ENCODE measurements at regions not wholly inside any gene's neighbourhood (a gene's known extent, or its start where the extent isn't known, plus 50 kb on each side); places are given as distances from the start of the nearest gene placed in this dataset.

DNA sequence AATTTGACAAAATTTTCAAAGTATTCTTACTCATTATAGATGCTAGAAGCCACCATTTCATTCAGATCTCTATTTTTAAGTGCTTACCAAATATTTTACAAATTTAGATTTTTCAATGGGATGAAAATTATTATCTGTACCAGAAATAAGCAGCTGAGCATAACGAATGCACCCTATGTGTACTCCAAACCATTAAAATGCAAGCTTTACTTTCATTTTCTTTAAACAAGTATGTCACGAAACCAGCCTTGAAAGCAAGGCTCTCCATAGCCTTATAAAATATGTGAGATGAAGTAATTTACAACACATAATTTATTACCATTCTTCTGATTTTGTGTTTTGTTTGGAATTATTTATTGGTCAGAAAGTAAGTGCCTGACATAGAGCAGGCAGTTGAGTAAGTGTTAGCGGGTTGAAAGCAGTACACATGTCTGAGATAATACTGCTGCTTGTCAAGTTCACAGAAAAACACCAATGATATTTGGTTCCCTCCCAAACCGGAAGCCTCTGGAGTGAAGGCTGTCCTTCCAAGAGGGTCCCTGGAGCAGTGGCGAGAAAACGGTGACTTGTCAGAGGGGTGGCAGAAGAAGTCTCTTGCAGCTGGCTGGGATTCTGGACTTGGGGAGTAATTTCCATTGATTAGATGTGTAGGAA, 322.7 kb upstream of the PFKP start:
- H3K4me1 Mint-ChIP-seq, result peaks cover 11% of the 10 kb centered on the region

DNA sequence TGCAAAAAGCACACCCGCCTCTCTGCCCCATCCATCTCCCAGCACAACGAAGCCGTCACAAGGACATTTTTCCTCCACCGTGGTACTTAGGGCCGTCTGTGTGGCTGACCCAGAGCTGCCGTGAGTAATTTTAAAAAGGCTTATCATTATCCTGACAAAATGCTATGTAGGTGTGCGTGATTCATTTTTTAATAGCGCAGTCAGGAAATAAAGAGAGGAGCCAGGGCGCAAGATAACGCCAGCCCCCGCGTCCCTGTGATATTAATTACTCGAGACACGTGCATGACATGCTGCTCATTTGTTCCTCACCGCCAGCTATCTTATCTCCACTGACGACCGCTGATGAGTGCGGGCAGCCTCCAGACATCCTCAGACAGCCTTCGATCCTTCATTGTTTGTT, 332.7 kb upstream of the PFKP start:
- ATAC-seq (no peak), DNase-seq (ENCODE audit: low spot score) (no peak)
- Mint-ChIP-seq H3K4me1 (peaks cover 8% of the 10 kb centered on the region), H3K27me3 (ENCODE audit: low read depth) (no peaks in the 10 kb centered on the region), H3K36me3 (peaks cover 5% of the 10 kb centered on the region), H3K4me3 (no peak overlapping the region), H3K9me3 (peaks cover 16% of the 10 kb centered on the region), H3K27ac (no peak overlapping the region)
- ChIA-PET CTCF (no interaction called here), POLR2A (no interaction called here)
- TF ChIP-seq SP1 (CRISPR knock-in tag; conservative IDR thresholded peaks at IDR 0.05) (no peak), CREB1 (CRISPR knock-in tag; IDR thresholded peaks at IDR 0.05) (no peak), SMAD3 (CRISPR knock-in tag; IDR thresholded peaks at IDR 0.05; ENCODE audit: borderline replicate concordance) (no peak), ESRRA (CRISPR knock-in tag; IDR thresholded peaks at IDR 0.05; ENCODE audit: borderline replicate concordance) (no peak), SMAD4 (CRISPR knock-in tag; IDR thresholded peaks at IDR 0.05) (no peak)
- TF ChIP-seq, protein P1, sequence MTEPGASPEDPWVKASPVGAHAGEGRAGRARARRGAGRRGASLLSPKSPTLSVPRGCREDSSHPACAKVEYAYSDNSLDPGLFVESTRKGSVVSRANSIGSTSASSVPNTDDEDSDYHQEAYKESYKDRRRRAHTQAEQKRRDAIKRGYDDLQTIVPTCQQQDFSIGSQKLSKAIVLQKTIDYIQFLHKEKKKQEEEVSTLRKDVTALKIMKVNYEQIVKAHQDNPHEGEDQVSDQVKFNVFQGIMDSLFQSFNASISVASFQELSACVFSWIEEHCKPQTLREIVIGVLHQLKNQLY (CRISPR knock-in tag; IDR thresholded peaks at IDR 0.05), result no peak
- TF ChIP-seq, protein P2, sequence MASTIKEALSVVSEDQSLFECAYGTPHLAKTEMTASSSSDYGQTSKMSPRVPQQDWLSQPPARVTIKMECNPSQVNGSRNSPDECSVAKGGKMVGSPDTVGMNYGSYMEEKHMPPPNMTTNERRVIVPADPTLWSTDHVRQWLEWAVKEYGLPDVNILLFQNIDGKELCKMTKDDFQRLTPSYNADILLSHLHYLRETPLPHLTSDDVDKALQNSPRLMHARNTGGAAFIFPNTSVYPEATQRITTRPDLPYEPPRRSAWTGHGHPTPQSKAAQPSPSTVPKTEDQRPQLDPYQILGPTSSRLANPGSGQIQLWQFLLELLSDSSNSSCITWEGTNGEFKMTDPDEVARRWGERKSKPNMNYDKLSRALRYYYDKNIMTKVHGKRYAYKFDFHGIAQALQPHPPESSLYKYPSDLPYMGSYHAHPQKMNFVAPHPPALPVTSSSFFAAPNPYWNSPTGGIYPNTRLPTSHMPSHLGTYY (CRISPR knock-in tag; IDR thresholded peaks at IDR 0.05), result no peak
- TF ChIP-seq, protein P3, sequence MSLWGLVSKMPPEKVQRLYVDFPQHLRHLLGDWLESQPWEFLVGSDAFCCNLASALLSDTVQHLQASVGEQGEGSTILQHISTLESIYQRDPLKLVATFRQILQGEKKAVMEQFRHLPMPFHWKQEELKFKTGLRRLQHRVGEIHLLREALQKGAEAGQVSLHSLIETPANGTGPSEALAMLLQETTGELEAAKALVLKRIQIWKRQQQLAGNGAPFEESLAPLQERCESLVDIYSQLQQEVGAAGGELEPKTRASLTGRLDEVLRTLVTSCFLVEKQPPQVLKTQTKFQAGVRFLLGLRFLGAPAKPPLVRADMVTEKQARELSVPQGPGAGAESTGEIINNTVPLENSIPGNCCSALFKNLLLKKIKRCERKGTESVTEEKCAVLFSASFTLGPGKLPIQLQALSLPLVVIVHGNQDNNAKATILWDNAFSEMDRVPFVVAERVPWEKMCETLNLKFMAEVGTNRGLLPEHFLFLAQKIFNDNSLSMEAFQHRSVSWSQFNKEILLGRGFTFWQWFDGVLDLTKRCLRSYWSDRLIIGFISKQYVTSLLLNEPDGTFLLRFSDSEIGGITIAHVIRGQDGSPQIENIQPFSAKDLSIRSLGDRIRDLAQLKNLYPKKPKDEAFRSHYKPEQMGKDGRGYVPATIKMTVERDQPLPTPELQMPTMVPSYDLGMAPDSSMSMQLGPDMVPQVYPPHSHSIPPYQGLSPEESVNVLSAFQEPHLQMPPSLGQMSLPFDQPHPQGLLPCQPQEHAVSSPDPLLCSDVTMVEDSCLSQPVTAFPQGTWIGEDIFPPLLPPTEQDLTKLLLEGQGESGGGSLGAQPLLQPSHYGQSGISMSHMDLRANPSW (CRISPR knock-in tag; conservative IDR thresholded peaks at IDR 0.05; ENCODE audit: low read depth), result no peak

More for the DNA sequence above, 322.7 kb upstream of the PFKP start:
- Mint-ChIP-seq H3K4me3 (no peak overlapping the region), H3K27ac (no peak overlapping the region), H3K27me3 (ENCODE audit: low read depth) (peaks cover 4% of the 10 kb centered on the region; the same call in 1 of the 2 replicates), H3K36me3 (no peaks in the 10 kb centered on the region), H3K9me3 (peaks cover 5% of the 10 kb centered on the region)
- DNase-seq (ENCODE audit: low spot score) (no peak), ATAC-seq (no peak)
- no peak for TF ChIP-seq TCF7 (CRISPR knock-in tag; IDR thresholded peaks at IDR 0.05; ENCODE audit: low read depth)
- TF ChIP-seq, protein P4, sequence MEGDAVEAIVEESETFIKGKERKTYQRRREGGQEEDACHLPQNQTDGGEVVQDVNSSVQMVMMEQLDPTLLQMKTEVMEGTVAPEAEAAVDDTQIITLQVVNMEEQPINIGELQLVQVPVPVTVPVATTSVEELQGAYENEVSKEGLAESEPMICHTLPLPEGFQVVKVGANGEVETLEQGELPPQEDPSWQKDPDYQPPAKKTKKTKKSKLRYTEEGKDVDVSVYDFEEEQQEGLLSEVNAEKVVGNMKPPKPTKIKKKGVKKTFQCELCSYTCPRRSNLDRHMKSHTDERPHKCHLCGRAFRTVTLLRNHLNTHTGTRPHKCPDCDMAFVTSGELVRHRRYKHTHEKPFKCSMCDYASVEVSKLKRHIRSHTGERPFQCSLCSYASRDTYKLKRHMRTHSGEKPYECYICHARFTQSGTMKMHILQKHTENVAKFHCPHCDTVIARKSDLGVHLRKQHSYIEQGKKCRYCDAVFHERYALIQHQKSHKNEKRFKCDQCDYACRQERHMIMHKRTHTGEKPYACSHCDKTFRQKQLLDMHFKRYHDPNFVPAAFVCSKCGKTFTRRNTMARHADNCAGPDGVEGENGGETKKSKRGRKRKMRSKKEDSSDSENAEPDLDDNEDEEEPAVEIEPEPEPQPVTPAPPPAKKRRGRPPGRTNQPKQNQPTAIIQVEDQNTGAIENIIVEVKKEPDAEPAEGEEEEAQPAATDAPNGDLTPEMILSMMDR (IDR thresholded peaks at IDR 0.05), result no peak
- TF ChIP-seq, protein P5, sequence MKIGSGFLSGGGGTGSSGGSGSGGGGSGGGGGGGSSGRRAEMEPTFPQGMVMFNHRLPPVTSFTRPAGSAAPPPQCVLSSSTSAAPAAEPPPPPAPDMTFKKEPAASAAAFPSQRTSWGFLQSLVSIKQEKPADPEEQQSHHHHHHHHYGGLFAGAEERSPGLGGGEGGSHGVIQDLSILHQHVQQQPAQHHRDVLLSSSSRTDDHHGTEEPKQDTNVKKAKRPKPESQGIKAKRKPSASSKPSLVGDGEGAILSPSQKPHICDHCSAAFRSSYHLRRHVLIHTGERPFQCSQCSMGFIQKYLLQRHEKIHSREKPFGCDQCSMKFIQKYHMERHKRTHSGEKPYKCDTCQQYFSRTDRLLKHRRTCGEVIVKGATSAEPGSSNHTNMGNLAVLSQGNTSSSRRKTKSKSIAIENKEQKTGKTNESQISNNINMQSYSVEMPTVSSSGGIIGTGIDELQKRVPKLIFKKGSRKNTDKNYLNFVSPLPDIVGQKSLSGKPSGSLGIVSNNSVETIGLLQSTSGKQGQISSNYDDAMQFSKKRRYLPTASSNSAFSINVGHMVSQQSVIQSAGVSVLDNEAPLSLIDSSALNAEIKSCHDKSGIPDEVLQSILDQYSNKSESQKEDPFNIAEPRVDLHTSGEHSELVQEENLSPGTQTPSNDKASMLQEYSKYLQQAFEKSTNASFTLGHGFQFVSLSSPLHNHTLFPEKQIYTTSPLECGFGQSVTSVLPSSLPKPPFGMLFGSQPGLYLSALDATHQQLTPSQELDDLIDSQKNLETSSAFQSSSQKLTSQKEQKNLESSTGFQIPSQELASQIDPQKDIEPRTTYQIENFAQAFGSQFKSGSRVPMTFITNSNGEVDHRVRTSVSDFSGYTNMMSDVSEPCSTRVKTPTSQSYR (CRISPR knock-in tag; IDR thresholded peaks at IDR 0.05), result no peak
- POLR2A ChIA-PET, result no interaction called here
- CTCF ChIA-PET, result no interaction called here
